Right lung (tissue), 2 donors: ENCODE measurements at regions not wholly inside any gene's neighbourhood (a gene's known extent, or its start where the extent isn't known, plus 50 kb on each side); places are given as distances from the start of the nearest gene placed in this dataset.

ENCODE experiments used
- DNase-seq, 2 donors: peaks; one replicate each; pipeline ENCODE4 v3.0.0-alpha.2; 2013

DNA sequence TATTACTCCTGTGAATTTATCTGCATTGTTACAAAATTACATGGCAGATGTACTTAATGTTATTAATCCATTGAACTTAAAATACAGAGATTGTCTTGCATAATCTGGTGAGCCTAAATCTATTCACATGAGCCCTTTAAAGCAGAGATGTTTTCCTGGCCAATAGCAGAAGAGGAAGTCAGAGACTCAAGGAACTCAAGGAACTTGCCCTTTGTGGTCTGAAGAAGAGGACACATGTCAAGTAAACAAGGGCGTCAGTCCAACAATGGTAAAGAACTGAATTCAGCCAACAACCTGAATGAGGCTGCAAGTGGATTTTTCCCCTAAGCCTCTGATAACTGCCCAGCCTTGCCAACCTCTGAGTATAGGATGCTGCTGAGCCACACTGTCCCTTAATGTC lies 356.3 kb upstream of the PKDCC start:
- no peak for DNase-seq

GRCh38 chr2:41694536-41695049 lies 353.2 kb upstream of the PKDCC start:
- DNase-seq = no peak

DNA sequence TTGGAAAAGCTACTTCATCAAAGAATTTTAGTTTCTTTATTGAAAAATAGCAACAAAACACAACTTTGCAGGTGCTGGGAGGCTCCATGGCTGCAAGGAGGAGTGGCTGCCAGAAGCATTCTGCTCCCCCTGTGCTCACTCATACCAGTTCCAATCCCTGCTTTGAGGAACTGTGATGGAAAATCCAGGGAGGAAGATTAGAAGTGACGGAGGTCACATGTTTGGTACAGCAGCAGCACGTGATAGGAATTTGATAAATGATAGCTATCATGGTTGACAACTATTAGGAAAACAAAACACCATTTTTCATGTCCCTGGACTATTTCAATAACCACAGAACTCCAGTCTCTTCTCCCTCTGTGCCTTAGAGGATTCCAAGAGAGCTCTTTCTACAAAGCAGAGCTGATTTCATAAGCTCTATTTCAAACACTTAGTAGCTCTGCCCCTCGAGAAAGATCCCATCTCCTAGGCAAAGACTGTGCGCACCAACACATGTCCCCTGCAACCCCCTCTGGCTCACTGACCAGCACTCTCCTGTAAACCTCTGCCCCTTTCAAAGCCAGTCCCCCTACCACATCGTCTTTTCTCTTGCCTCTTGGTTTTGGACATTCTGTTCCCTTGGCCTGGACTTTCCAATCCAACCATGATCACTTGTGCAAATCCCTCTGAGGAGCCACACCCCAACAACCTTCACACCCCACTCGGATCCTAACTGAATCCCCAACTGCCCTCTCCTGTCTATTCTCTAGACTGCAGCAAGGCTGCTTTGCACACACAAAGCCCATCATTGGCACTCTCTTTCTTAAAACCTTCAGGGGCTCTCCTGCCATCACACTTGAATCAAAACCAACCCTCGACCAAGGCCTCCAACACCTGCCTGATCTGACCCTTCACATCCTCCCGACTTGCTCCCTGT lies 352.4 kb upstream of the PKDCC start:
- no peak for DNase-seq

- no peak for DNase-seq
These were observed 350.4 kb upstream of the PKDCC start for GRCh38 chr2:41697389-41697788.

DNA sequence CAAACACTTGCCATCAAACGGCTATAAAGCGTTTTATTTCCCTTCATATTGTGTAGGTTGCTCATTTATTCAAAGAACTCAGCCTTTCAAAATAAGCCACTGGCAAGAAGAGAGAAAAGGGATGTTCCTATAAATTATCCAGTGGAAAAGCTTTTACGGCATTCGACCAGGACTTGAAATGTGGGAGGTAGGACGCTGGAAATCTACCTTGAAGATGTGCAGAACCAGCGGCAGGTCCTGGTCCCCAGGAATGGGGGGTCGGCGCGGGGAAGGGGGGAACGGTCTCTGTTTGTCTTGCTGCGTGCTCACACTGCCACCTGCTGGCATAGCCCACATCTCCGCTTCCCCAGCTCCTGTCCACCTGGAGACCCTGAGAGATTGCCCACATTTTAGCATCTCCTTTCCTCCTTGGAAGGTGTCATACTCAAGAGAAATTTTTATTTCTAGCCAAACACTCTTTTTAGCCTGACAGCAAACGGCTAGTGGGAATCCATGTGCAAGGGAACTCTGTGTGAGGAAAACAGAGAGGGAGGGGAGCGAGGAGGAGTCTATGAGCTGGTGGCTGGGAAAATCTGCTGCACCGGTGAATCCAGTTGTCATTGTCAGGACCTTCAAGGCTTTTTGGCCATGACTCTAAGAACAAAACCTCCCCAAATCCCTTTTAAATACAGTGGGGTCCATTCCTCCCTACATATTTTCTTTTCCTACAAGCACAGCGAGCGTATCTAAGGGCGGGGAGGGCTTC lies 349.0 kb upstream of the PKDCC start:
- DNase-seq = peak; percentile 11 to 23

- DNase-seq = no peak
These were observed 346.6 kb upstream of the PKDCC start for GRCh38 chr2:41701231-41701630.

DNA sequence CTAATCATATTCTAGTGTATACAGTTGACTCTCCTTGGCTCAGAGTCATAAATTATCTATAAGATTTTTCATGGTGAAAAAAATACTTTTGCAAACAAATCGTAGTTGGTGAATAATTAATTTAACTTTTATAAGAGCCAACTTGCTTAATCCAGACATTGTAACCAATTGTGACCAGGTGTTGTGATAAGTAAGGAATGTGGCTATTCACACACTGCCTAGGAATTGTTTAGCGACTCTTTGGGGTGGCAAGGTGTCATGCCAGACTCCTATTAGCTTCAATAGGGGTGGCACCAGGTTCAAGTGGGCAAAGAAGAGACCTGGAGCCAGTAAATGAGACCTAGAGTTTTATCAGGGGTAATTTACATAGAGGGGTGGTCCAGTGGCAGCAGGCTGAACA lies 344.7 kb upstream of the PKDCC start:
- DNase-seq = no peak

DNA sequence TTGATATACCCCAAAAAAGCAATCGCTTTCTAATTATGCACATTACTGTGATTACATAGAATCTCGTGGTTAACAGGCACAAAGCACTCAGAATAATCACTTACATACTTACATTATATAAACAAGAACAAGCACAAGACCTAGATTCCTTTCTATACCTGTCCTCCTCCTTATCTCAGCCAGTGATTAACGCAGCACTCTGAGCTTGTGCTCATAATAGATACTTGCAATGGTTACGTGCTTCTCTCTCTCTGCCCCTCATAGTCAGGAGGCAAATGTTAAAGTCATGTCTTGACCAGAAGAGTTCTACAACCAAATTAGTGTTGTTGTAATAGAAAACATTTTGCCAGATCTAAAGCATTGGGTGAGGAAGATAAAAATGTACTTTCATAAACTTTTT lies 342.2 kb upstream of the PKDCC start:
- no peak for DNase-seq

GRCh38 chr2:41706286-41706685 lies 341.5 kb upstream of the PKDCC start:
- DNase-seq = no peak

GRCh38 chr2:41707790-41708451 lies 339.9 kb upstream of the PKDCC start:
- no peak for DNase-seq

- DNase-seq = no peak
These were observed 337.9 kb upstream of the PKDCC start for GRCh38 chr2:41709702-41710599.

- DNase-seq = no peak
These were observed 336.9 kb upstream of the PKDCC start for GRCh38 chr2:41710944-41711343.

DNA sequence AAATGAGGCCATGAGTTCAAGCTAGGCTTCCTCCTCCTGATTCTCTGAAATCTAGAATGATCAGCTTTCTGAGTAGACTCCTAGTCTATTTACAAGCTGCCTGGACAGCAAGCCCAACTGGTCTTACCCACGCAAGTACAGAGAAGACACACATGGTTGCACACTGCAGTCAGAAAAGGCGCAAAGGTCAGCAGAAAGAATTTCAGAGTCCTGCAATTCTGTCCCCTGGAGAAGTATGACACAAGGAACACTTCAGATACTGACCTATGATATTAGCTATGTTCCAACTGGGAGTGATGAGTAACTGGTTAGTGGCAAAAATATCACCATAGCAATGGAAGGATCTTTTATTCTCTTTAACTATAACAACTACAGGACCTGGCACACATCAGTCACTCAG lies 336.1 kb upstream of the PKDCC start:
- no peak for DNase-seq

- no peak for DNase-seq
These were observed 331.3 kb upstream of the PKDCC start for GRCh38 chr2:41716497-41716896.

DNA sequence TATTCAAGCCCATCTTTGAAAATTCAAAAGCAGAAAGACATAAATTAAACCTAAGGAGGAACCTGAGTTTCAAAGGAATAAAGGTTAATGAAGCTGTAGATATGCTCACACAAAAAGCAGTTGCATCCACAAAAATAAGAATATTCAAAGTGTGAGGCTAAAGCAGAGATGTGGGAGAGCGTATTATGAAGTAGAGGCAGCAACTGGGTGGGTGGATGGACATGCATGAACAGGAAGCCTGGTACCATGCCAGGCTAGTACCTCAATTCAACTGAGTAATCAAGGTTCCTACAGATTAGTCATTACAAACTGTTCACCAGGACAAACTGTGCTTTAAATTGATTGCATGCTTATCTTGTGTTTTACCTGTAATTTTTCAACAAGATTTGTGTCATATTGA lies 330.0 kb upstream of the PKDCC start:
- no peak for DNase-seq

- DNase-seq = no peak
These were observed 329.1 kb upstream of the PKDCC start for GRCh38 chr2:41718705-41719104.

- no peak for DNase-seq
These were observed 328.1 kb upstream of the PKDCC start for GRCh38 chr2:41719756-41720155.

DNA sequence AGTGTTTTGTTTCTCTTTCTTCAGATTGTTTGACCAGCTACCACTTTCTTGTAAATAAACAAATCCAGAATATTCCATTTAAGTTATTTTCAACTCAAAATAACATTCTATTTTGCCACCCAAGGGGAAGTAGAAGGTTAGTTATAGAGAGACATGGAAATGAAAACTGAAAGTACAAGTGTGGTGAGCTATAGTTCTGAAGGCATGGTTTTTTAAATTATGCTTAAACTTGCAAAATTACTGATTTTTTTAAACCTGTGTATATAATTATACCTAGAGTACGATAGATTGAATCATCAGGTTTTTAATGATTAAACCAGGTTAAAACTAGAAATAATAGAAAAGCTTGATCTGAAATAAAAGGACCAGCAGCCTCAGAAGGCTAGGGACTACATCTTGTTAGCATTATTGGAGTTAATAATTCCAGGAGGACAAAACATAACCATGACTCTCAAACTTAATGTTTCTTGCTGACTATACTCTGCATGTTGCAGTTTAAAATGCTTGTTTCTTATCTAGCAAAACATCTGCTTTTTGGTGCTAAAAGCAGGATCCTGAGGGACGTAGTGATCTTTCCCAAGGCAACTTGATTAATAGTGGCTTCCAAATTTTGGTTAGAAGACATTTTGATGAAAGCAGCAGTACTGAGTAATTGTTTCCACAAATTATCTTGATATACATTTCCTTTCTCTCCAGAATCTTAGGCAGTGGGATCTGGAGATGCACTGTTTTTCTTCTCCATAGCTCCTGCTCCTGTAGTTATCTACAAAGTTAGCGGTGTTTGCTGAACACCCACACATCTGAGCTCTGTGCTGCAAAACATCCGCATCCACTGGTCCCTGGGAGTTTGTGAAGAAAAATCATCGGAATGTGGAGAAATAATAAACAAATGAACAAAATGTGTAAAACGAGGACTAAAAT lies 327.2 kb upstream of the PKDCC start:
- no peak for DNase-seq

DNA sequence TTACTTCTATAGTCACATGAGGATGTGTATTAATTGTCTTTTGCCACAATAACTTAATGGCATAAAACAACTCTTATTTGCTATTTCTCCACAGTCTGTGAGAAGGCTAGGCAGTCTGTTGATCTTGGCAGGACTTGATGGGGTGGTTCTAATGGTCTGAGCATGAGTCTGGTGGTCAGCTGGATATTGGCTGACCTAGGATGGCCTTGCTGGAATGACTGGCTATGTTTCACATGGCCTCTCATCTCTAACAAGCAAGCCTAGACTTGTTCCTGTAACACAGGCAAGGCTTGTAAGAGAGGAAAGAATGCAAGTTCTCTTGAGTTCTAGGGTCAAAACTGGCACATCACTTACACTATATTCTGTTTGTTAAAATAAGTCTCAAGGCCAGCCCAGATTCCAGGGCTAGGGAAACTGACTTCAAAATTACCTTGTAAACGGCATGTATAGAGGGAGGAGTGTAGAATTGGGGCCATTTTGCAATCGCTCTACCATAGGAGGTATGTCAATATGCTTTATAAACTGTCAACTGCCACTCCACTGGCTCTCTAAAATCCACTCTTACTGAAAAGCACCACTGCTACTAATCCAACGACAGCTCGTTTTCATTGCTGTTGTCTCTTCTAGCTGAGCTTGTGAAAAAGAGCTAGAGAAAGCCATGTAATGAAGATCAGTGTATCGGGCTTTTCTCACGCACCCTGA lies 325.0 kb upstream of the PKDCC start:
- no peak for DNase-seq

DNA sequence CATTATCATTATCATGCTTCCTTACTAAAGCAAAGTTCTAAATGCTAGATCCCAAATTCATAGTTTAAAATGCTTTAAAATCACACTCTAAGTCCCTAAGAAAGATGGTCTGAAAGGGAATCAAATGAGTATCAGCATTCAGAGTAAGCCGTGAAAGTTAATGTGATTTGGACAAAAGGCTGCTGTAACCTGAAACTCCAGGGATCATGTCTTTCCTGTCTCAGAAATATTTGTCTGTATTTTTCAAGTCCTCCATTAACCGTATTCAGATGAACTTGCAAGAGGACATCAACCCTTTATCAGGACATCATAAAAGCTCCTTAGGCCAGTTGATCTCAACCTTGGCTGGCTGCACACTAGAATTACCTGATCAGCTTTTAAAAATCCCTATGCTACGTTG lies 324.3 kb upstream of the PKDCC start:
- no peak for DNase-seq
